HPDE6-E6E7 (cell line): ENCODE measurements at regions not wholly inside any gene's neighbourhood (a gene's known extent, or its start where the extent isn't known, plus 50 kb on each side); places are given as distances from the start of the nearest gene placed in this dataset.

ENCODE experiments used
- DNase-seq: peaks from one replicate; pipeline ENCODE4 v3.0.0; 2011; ENCODE audit warnings: missing footprints; ENCODE audit errors: extremely low spot score

DNA sequence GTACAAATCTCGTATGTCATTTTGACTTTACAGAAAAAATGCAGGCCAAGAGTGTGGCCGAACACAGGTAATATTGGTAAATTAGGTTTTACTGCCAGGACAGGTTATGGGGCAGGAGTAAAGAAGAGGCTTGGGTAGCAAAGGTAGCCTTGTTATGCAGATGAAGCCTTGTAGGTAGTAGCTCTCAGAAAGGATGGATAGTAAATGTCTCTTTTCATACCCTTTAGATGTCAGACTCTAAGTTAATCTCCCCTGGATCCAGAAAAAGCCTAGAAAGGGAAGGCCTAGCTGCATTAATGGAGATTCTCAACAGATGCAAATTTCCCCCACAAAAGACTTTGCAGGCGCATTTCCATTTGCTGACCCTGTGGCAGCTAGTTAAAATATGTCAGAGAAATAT lies 1445.1 kb upstream of the CADM2 start:
- DNase-seq, result no peak

GRCh38 chr3:83514130-83514914 lies 1444.5 kb upstream of the CADM2 start:
- DNase-seq, result no peak

DNA sequence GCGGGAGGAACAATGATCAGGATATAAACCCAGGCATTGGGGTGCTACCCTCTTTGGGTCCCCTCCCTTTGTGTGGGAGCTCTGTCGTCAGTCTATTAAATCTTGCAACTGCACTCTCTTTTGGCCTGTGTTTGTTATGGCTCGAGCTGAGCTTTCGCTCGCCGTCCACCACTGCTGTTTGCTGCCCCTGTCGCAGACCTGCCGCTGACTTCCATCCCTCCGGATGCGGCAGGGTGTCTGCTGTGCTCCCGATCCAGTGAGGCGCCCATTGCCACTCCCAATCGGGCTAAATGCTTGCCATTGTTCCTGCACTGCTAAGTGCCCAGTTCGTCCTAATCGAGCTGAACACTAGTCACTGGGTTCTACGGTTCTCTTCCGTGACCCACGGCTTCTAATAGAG lies 1443.7 kb upstream of the CADM2 start:
- DNase-seq, result no peak

DNA sequence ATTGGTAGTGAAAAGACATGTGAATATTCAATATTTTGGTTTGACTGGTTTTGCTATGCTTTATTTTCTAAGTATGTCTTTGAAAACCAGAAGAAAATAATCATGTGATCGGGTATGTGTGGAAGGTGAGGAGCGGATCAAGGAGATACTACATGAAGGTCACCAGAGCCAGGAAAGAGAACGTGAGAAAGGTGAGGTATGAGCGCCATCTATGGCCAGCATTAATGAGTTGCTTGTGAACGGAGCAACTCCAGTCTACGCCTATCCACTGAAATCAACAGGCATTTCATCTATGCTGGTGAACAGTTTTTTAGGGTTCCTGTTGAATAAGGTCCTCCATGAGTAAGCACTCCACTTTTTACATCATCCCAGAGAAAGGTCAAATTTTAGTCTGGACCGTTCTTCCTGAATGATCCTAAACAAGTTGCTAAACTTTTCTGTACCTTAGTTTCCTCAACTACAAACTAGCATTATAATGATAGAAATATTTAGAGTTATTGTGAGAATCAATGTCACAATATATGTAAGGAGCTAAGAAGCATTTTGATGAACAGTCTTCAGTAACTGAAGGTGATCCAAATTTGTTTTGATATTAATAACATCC lies 1435.2 kb upstream of the CADM2 start:
- DNase-seq, result peak; percentile 1

DNA sequence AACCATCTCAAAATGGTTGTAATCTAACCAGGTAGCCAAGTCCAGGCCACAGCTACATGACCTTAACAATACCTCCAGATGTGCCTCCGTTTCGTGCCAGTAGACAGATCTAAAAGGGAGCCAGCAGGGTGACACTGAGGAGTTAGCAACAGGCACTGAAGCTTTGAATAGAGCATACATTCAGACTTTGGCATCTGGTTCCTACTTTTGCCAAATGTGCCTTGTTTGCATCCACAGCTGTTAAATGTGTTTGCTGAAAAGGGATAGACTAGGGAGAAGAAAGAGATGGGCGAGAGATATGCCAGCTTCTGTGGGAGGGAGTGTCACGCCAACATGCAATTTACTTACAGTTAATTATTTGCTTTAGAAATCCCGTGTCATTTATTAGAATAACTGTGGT lies 1433.9 kb upstream of the CADM2 start:
- DNase-seq, result no peak

GRCh38 chr3:83559082-83559481 lies 1399.7 kb upstream of the CADM2 start:
- DNase-seq, result no peak

- DNase-seq, result no peak
Observed at GRCh38 chr3:83567935-83568334, 1390.9 kb upstream of the CADM2 start.

GRCh38 chr3:83581546-83581945 lies 1377.2 kb upstream of the CADM2 start:
- no peak for DNase-seq

- no peak for DNase-seq
Observed at GRCh38 chr3:83601704-83602103, 1357.1 kb upstream of the CADM2 start.

GRCh38 chr3:83622526-83622925 lies 1336.3 kb upstream of the CADM2 start:
- no peak for DNase-seq

DNA sequence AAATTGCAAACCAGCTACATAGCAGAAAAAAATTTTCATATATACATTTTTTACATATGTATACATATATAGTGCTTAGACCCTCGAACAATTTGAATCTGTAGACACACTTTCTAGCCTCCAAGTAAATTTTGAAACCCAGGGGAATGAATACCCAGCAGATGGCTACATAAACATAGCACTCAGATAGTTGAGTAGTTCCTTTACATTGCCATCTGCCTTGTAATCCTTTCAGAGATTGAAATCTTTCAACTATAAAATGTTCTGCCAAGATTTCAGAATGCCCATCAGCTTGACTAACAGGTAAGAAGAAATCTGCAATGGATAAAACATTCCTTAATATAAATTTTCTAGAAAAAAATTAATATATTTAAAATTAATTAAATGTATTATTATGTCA lies 1333.5 kb upstream of the CADM2 start:
- no peak for DNase-seq

GRCh38 chr3:83628471-83628870 lies 1330.3 kb upstream of the CADM2 start:
- no peak for DNase-seq

- DNase-seq, result no peak
Observed at GRCh38 chr3:83632526-83632925, 1326.3 kb upstream of the CADM2 start.

DNA sequence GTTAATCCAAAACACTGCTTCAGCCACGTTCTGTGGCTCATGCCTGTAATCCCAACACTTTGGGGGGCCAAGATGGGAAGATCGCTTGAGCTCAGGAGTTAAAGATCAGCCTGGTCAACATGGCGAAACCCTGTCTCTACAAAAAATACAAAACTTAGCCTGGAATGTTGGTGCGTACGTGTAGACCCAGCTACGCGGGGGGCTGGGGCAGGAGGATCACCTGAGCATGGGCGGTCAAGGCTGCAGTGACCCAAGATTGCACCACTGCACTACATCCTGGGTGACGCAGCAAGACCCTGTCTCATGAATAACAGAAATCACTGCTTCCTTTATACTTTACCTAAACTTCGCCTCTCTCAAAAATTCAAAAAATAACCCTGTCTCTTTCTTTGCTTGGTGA lies 1325.0 kb upstream of the CADM2 start:
- DNase-seq, result no peak

DNA sequence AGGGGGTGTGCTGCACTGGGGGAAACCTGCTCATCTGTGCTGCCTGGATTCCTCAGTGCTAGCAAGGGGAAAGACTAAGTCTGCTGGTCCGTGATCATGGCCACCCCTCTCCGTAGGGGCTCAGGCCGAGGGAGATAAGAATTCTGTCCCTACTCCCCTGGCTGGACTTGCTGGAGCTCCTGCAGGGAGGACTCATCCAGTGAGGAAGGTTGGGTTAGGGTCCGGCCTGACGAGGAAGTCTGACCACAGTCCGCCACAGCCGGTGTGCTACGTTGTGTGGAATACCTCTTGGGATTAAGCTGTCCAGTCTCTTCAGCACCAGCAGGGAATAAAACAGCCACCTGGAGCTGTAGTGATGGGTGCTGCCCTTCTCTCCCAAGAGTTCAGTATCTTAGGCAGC lies 1309.1 kb upstream of the CADM2 start:
- DNase-seq, result no peak

GRCh38 chr3:83655083-83655482 lies 1303.7 kb upstream of the CADM2 start:
- DNase-seq, result no peak

GRCh38 chr3:83662381-83662960 lies 1296.3 kb upstream of the CADM2 start:
- DNase-seq, result no peak

DNA sequence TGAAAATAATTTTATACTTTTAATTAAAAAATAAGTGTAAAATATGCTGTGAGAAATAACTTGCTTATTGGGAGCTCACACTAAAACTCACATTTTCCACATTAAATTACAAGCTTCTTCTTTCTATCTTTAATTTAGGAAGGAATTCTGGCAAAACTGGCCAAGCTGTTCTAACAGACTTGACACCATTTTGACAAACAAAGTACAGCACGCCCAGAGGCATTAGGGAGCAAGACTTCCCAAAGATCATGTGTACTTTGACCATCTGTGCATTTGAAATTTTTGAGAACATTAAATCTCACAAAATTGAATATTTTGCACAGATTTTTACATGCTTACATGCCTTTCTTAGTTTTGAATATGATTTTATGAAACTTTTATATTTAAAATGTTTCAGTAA lies 1288.4 kb upstream of the CADM2 start:
- no peak for DNase-seq

DNA sequence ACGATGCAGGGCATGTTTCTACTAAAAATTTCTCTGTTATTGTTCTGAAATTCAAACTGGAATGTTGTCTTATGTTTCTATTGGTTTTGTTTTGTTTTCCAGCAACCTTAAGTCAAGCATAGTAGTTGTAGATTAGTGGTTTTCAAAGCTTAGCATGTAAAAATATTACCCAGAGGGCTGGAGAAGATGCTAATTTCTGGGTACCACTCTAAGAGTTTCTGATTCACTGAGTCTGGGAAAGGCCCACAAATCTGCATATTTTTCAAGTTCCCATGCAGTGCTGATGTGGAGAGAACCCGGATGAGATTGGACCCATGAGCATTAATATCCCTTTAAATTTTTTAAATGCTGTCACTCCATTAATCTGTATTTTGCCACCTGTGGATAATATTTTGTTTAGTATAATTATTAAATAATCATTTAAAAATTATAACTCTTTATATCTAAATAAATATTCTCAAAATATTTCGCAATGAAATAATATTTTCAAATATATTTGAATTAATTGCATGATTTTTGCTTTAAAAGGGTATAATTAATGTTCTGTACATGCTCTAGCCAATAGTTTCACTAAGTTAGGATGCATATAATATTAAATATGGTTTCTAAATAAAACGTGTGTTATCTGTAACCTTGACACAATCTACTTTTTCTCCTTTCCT lies 1274.7 kb upstream of the CADM2 start:
- DNase-seq, result no peak

GRCh38 chr3:83706669-83707068 lies 1252.1 kb upstream of the CADM2 start:
- no peak for DNase-seq

DNA sequence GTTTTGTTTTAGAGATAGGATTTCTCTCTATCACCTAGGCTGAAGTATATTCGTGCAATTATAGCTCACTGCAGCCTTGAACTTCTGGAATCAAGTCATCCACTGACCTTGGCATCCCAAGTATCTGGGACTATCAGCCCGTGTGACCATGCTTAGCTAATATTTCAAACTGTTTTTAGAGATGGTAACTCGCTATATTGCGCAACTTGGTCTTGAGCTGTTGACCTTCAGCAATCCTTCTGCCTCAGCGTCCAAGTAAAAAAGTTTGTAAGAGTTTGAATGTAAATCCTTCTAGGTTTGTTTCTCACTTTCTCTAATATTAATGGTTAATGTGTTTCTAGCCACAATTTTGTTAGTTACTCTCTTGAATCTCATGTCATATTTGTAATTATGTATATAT lies 1243.5 kb upstream of the CADM2 start:
- DNase-seq, result no peak

DNA sequence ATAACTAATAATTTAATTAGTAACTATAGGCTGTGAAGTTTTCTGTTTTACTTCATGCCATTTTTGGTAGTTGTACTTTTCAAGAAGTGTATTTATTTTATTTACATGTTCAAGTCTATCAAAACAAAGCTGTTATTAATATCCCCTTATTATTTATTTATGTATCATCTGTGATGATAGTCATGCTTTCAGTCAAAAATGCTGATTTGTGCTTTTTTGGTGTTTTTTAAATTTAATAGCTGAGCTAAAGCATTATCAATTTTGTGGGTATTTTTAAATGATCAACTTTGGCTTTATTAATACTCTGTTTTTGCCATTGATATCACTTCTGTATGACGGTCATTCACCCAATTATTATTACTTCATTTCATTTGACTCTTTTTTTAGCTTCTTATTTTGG lies 1229.2 kb upstream of the CADM2 start:
- DNase-seq, result no peak

- DNase-seq, result no peak
Observed at GRCh38 chr3:83734656-83735055, 1224.1 kb upstream of the CADM2 start.
